HCT116 (cell line): ENCODE measurements at regions not wholly inside any gene's neighbourhood (a gene's known extent, or its start where the extent isn't known, plus 50 kb on each side); places are given as distances from the start of the nearest gene placed in this dataset.
"Not testable (repeated sequence)": the region's sequence is repeated elsewhere in the genome, so short reads cannot be mapped to it uniquely, and the experiment has no call there.

Experiments
- ATAC-seq: fragments of 200-7000 bp; cut with Tn5 transposase; 2 replicates; pipeline ENCODE4 v1.9.1; 2020; ENCODE audit warnings: mild to moderate bottlenecking, moderate library complexity
- BruUV-seq: library from RNA; stranded (reverse); fragments of 400-500 nt; replicated peaks from 2 replicates; lab custom pipeline; 2021; lab: Mats Ljungman, UMichigan
- CTCF ChIA-PET: fragments of 300-600 bp; sonication (Branson Sonifier 250); formaldehyde crosslinking; loops from one replicate; lab custom pipeline; 2021; ENCODE audit warnings: antibody characterized with exemption; lab: Charles Lee
- POLR2A ChIA-PET: fragments of 300-600, 350-600 bp; sonication (Branson Sonifier 250); formaldehyde crosslinking; loops from one replicate; lab custom pipeline; 2021; ENCODE audit warnings: antibody characterized with exemption; lab: Charles Lee
- RAD21 ChIA-PET, 2 experiments: fragments of 300-600 bp; sonication (Branson Sonifier 250); formaldehyde crosslinking; loops; one replicate each; lab custom pipeline; 2023; ENCODE audit warnings: low total read pairs in 2 of 2; ENCODE audit not compliant: uncharacterized antibody in 2 of 2, unreplicated experiment in 2 of 2, low non-redundant PET in 1 of 2; lab: Charles Lee
- DNase-seq: peaks from one replicate; pipeline ENCODE4 v3.0.0-alpha.2; 2010; ENCODE audit warnings: low read depth, low spot score
- H2AFZ ChIP-seq: fragments of 200-600 bp; shearing (Covaris generic), sonication (generic); 2 replicates; pipeline ENCODE4 v1.6.1; 2017; ENCODE audit warnings: low read depth, mixed run types, mixed read lengths, antibody characterized with exemption, low read length; ENCODE audit not compliant: poor library complexity, severe bottlenecking
- H3K27ac ChIP-seq: 2 replicates; pipeline ENCODE4 v1.5.1; 2012; ENCODE audit warnings: low read depth, low read length
- H3K27me3 ChIP-seq: fragments of 200-600 bp; sonication (generic); 2 replicates; pipeline ENCODE4 v1.6.1; 2016; ENCODE audit warnings: mixed run types, low read length, mixed read lengths; ENCODE audit not compliant: insufficient read depth
- H3K36me3 ChIP-seq, 2 experiments: fragments of 200-500 bp in 1 of 2; fragments of 200-600 bp in 1 of 2; sonication (Bioruptor generic) in 1 of 2; sonication (generic) in 1 of 2; 2 replicates each; pipeline versions ENCODE4 v1.5.1 to v1.6.1; 2014 to 2016; ENCODE audit warnings: low read length in 2 of 2, inconsistent platforms in 1 of 2, mixed read lengths in 1 of 2, mixed run types in 1 of 2; ENCODE audit not compliant: insufficient read depth in 2 of 2, control insufficient read depth in 1 of 2
- H3K4me1 ChIP-seq, 2 experiments: fragments of 200-600 bp in 1 of 2; sonication (generic) in 1 of 2; 2 replicates each; pipeline versions ENCODE4 v1.5.1 to v1.6.1; 2012 to 2017; ENCODE audit warnings: low read length in 2 of 2, inconsistent platforms in 1 of 2, mild to moderate bottlenecking in 1 of 2, mixed read lengths in 1 of 2, mixed run types in 1 of 2, moderate library complexity in 1 of 2; ENCODE audit not compliant: insufficient read depth in 2 of 2, control insufficient read depth in 1 of 2
- H3K4me2 ChIP-seq: fragments of 200-600 bp; sonication (generic); 2 replicates; pipeline ENCODE4 v1.6.1; 2017; ENCODE audit warnings: mixed run types, low read length, mixed read lengths
- H3K4me3 ChIP-seq, 2 experiments: fragments of 200-600 bp in 1 of 2; sonication (generic) in 1 of 2; replicated peaks in 1 of 2; 2 replicates each; pipeline ENCODE4 v1.5.1; 2011 to 2016; ENCODE audit warnings: low read length in 2 of 2, control low read depth in 1 of 2, low read depth in 1 of 2, mild to moderate bottlenecking in 1 of 2, mixed read lengths in 1 of 2, mixed run types in 1 of 2
- H3K79me2 ChIP-seq: fragments of 200-600 bp; sonication (generic); 2 replicates; pipeline ENCODE4 v1.6.1; 2017; ENCODE audit warnings: mild to moderate bottlenecking, mixed run types, low read length, moderate library complexity, mixed read lengths; ENCODE audit not compliant: insufficient read depth
- H3K9ac ChIP-seq: fragments of 200-600 bp; sonication (generic); 2 replicates; pipeline ENCODE4 v1.6.1; 2016; ENCODE audit warnings: low read length, mixed read lengths
- H3K9me2 ChIP-seq: fragments of 200-600 bp; sonication (generic), shearing (Covaris generic); 2 replicates; pipeline ENCODE4 v1.6.1; 2017; ENCODE audit warnings: mixed run types, mild to moderate bottlenecking, moderate library complexity; ENCODE audit not compliant: insufficient read depth
- H3K9me3 ChIP-seq, 2 experiments: fragments of 200-500 bp in 1 of 2; fragments of 200-600 bp in 1 of 2; sonication (Bioruptor generic) in 1 of 2; sonication (generic) in 1 of 2; 2 replicates each; pipeline ENCODE4 v1.6.1; 2014 to 2017; ENCODE audit warnings: low read length in 2 of 2, mixed read lengths in 2 of 2, inconsistent platforms in 1 of 2, low read depth in 1 of 2, mild to moderate bottlenecking in 1 of 2, mixed run types in 1 of 2, moderate library complexity in 1 of 2; ENCODE audit not compliant: control insufficient read depth in 1 of 2, insufficient read depth in 1 of 2
- H4K20me1 ChIP-seq: fragments of 200-600 bp; sonication (generic), shearing (Covaris generic); 2 replicates; pipeline ENCODE4 v1.6.1; 2017; ENCODE audit warnings: mixed run types, mild to moderate bottlenecking, moderate library complexity; ENCODE audit not compliant: insufficient read depth
- CEBPB ChIP-seq: IDR thresholded peaks from 2 replicates; pipeline ENCODE4 v1.6.1; 2012; ENCODE audit warnings: low read depth
- EZH2 ChIP-seq: fragments of 200-600 bp; sonication (generic); IDR thresholded peaks from 2 replicates; pipeline ENCODE4 v1.6.1; 2017; ENCODE audit warnings: antibody characterized with exemption, mixed run types
- EZH2phosphoT487 ChIP-seq: fragments of 200-600 bp; IDR thresholded peaks from 2 replicates; pipeline ENCODE4 v1.6.1; 2018; ENCODE audit warnings: antibody characterized with exemption, borderline replicate concordance
- POLR2AphosphoS5 ChIP-seq: IDR thresholded peaks from 2 replicates; pipeline ENCODE4 v1.6.1; 2011; ENCODE audit warnings: mild to moderate bottlenecking, low read depth, low read length, moderate library complexity
- RAD21 ChIP-seq: IDR thresholded peaks from 2 replicates; pipeline ENCODE4 v1.6.1; 2012; ENCODE audit warnings: low read depth, mild to moderate bottlenecking
- SP1 ChIP-seq: IDR thresholded peaks from 2 replicates; pipeline ENCODE4 v1.6.1; 2012; ENCODE audit warnings: low read depth
- SRF ChIP-seq: IDR thresholded peaks from 2 replicates; pipeline ENCODE4 v1.6.1; 2012; ENCODE audit warnings: low read depth
- YY1 ChIP-seq: IDR thresholded peaks from 2 replicates; pipeline ENCODE4 v1.6.1; 2011; ENCODE audit warnings: low read length, low read depth, moderate library complexity, mild to moderate bottlenecking; ENCODE audit not compliant: insufficient replicate concordance; ENCODE audit errors: extremely low read depth
- ZFX ChIP-seq: fragments of 450-650 bp; IDR thresholded peaks from 2 replicates; pipeline ENCODE4 v1.6.1; 2017
- intact Hi-C: fragments of 100-400 bp; cut with micrococcal nuclease; formaldehyde crosslinking; loops from 2 replicates; pipeline ENCODE4 v1.10.0; 2022
- TF ChIP-seq, protein P1 (sequence below): IDR thresholded peaks from 2 replicates; pipeline ENCODE4 v1.6.1; 2012
- TF ChIP-seq, protein P2 (sequence below), 3 experiments: fragments of 200-600 bp in 1 of 3; sonication (generic) in 1 of 3; IDR thresholded peaks in 2 of 3; conservative IDR thresholded peaks in 1 of 3; 2 replicates each; pipeline ENCODE4 v1.5.1; 2012 to 2017; ENCODE audit warnings: low read depth in 2 of 3, low read length in 2 of 3, antibody characterized with exemption in 1 of 3, borderline replicate concordance in 1 of 3, control low read depth in 1 of 3, mild to moderate bottlenecking in 1 of 3, mixed read lengths in 1 of 3, mixed run types in 1 of 3, moderate library complexity in 1 of 3; ENCODE audit not compliant: insufficient read depth in 1 of 3

DNA sequence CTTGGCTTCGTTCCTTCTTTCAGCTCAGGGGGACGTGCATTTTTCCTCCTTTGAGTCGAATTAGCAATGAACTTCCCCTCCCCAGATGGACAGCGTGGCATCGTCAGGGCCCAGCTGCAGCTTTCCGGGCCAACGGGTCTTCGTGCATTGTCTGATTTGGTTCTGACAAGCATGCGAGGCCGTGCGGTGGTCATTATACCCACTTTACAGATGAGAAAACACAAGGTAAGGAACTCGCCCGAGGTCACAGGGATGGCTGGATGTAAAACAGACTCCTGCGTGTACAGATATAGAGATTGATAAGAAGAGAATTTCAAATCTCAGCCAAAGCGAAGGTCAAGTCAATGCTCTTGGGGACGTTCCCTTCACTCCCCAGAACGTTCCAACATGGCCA lies 187.6 kb upstream of the SULF2 start:
- Histone ChIP-seq H2AFZ (no peak overlapping the region), H3K4me1 (peaks cover 25 to 59% of the 10 kb centered on the region in 2 experiments)
- BruUV-seq = no TSS peak
- no peak for DNase-seq
- TF ChIP-seq EZH2 (no peak), SRF (no peak), EZH2phosphoT487 (no peak), ZFX (no peak), CEBPB (no peak), YY1 (no peak), SP1 (no peak)
- TF ChIP-seq, all 23 proteins: peak for 0
- POLR2A ChIA-PET = no interaction called here
- ATAC-seq = peak; percentile 2; the same call in 1 of the 2 replicates
- no peaks in the 10 kb centered on the region for H3K36me3 ChIP-seq
- peak overlapping the region; percentile 83 for H3K4me2 ChIP-seq
- H3K9ac ChIP-seq = peak overlapping the region; percentile 60
- CTCF ChIA-PET = no interaction called here
- no peaks in the 10 kb centered on the region for H4K20me1 ChIP-seq
- H3K9me2 ChIP-seq = no peaks in the 10 kb centered on the region
- H3K79me2 ChIP-seq = no peaks in the 10 kb centered on the region
- H3K9me3 ChIP-seq = no peaks in the 10 kb centered on the region
- H3K27me3 ChIP-seq = no peaks in the 10 kb centered on the region
- RAD21 ChIA-PET = no interaction called here
- intact Hi-C loops = no loop called here
- peak overlapping the region; percentile 29 to 47; a peak in 3 of 4 replicates for H3K4me3 ChIP-seq
- H3K27ac ChIP-seq = peak overlapping the region; percentile 53

DNA sequence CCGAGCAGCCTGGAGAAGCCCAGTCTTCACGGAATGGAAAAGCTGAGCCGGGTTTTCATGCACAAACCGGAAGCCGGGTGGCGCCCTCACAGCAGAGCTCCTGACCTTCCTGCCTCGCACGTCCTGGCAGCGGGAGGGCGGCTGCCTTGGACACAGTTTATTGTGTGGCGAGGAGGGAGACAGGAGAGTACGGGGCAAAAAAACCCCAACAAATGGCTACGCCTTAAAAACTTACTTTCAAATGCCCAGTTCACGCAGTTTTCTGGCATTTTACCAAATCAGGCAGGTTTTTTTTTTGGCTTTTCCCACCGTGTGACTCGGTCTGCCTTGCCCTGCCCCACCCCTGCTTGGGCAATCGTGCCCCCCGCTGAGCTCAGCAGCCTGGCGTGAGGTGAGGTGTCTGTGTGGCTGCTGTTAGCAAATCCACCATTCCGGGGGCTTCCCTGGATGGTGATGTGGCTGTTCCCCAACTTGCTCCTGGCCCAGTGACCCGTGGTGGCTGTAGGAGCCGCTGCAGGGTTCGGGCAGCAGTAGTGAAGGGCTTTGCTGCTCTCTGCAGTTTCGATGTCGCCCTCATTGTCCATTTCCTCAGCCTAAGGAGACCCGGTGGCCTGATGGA lies 187.1 kb upstream of the SULF2 start:
- peak overlapping the region; percentile 60 for H3K9ac ChIP-seq
- H3K36me3 ChIP-seq, H3K9me2 ChIP-seq, H4K20me1 ChIP-seq, H3K79me2 ChIP-seq, intact Hi-C loops, POLR2A ChIA-PET, RAD21 ChIA-PET, H3K27me3 ChIP-seq, H3K9me3 ChIP-seq, CTCF ChIA-PET: not testable (repeated sequence)
- peak overlapping the region; percentile 83 for H3K4me2 ChIP-seq
- BruUV-seq = TSS peak; percentile 89
- ATAC-seq (peak; percentile 73), DNase-seq (peak; percentile 29)
- H3K4me3 ChIP-seq = peak overlapping the region; percentile 29 to 47
- H3K4me1 ChIP-seq = peaks cover 25 to 59% of the 10 kb centered on the region in 2 experiments
- 0 out of 2 replicates have a peak, but pooled peaks have one; percentile 22 for TF ChIP-seq POLR2AphosphoS5
- TF ChIP-seq RAD21 = peak; percentile 46; the same call in 1 of the 2 replicates
- TF ChIP-seq, protein P1, sequence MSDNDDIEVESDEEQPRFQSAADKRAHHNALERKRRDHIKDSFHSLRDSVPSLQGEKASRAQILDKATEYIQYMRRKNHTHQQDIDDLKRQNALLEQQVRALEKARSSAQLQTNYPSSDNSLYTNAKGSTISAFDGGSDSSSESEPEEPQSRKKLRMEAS = peak; percentile 19; the same call in 1 of the 2 replicates
- TF ChIP-seq CEBPB = peak; percentile 82
- TF ChIP-seq, protein P2, sequence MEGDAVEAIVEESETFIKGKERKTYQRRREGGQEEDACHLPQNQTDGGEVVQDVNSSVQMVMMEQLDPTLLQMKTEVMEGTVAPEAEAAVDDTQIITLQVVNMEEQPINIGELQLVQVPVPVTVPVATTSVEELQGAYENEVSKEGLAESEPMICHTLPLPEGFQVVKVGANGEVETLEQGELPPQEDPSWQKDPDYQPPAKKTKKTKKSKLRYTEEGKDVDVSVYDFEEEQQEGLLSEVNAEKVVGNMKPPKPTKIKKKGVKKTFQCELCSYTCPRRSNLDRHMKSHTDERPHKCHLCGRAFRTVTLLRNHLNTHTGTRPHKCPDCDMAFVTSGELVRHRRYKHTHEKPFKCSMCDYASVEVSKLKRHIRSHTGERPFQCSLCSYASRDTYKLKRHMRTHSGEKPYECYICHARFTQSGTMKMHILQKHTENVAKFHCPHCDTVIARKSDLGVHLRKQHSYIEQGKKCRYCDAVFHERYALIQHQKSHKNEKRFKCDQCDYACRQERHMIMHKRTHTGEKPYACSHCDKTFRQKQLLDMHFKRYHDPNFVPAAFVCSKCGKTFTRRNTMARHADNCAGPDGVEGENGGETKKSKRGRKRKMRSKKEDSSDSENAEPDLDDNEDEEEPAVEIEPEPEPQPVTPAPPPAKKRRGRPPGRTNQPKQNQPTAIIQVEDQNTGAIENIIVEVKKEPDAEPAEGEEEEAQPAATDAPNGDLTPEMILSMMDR (IDR thresholded peaks at IDR 0.05 in 2 of 3, conservative IDR thresholded peaks at IDR 0.05 in 1 of 3; ENCODE audit: borderline replicate concordance in 1 of 3, insufficient read depth in 1 of 3, low read depth in 2 of 3, low read length in 2 of 3) = peak in 2 of 3 experiments; percentile 34 to 35; a peak in 4 of 6 replicates
- peak overlapping the region; percentile 53 for H3K27ac ChIP-seq
- peak overlapping the region; percentile 54 for H2AFZ ChIP-seq
